Lower leg skin (tissue), 3 donors: ENCODE measurements at regions not wholly inside any gene's neighbourhood (a gene's known extent, or its start where the extent isn't known, plus 50 kb on each side); places are given as distances from the start of the nearest gene placed in this dataset.

Experiments
- CTCF ChIP-seq, 3 donors: fragments of 450-650 bp; IDR thresholded peaks; one replicate each; pipeline ENCODE4 v1.5.1; 2016; ENCODE audit warnings: antibody characterized with exemption in 3 of 3, mild to moderate bottlenecking in 3 of 3, moderate library complexity in 2 of 3
- POLR2A ChIP-seq, 2 donors: fragments of 450-650 bp; IDR thresholded peaks; one replicate each; pipeline ENCODE4 v1.6.1; 2016 to 2017; ENCODE audit warnings: antibody characterized with exemption in 2 of 2, mild to moderate bottlenecking in 1 of 2, moderate library complexity in 1 of 2

DNA sequence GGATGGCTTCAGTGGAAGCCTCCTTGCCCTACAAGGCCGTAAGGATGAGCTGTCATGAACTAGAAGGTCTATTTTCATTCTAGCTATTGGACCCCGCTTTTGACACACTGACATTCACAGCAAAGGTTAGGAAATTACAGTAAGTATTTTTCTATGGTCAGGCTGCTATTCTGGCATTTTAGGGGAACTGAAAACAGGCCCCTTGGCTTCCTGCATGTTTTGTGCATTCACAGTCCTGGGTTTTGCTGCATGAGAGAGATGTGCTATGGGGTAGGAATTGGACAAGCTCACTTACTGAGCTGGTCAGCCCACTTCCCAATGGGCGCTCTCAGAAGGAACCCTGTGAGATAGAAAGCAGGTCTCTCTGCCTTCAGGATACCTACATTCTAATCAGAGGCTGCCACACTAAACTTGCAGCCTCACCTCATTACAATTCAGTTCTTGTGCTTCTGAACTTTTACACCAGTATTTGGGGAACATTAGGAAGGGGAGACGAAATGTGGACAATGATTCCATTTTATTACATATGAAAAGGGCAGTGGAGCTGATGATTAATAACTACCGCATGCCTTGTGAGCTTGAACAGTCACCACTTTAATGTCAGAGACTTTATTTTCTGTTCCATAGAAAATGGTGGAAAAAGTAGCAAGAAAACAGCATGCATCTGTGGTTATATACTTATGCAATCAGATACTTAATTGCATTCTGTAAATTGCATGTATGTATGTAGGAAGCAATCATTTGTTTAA is 86.6 kb upstream of the TAB2 start:
- TF ChIP-seq CTCF (IDR thresholded peaks at IDR 0.05), result no peak
- no peak for TF ChIP-seq POLR2A (IDR thresholded peaks at IDR 0.05)
